HUDEP-2 (cell line): ENCODE measurements at regions not wholly inside any gene's neighbourhood (a gene's known extent, or its start where the extent isn't known, plus 50 kb on each side); places are given as distances from the start of the nearest gene placed in this dataset.
"Not testable (repeated sequence)": the region's sequence is repeated elsewhere in the genome, so short reads cannot be mapped to it uniquely, and the experiment has no call there.

Experiments used
- DNase-seq, 76 experiments: peaks; one replicate each; lab custom pipeline; 2025; ENCODE audit not compliant: unreplicated experiment in 76 of 76; lab: John Stamatoyannopoulos, UW

DNA sequence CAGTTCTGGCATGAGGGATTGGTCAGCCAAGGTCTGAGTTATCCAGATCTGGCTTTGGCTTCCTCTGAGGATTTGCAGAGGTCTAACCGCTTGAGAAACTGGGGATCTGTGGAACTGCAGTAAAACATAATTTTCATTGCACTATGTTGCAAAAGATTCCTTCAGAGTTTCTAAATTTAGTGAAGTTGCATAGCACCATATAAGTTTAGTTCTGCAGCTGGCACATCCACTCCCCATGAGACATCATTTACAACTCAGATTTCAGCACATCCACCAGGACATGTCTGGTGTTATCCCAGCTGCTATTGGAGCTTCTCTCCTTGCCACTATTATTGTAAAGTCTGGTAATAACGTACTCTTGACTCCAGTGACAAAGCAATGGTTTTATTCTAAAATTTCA, 181.5 kb downstream of the CWF19L2 start:
- no peak for DNase-seq

GRCh38 chr11:107275632-107276031, 182.0 kb downstream of the CWF19L2 start:
- DNase-seq, result no peak

DNA sequence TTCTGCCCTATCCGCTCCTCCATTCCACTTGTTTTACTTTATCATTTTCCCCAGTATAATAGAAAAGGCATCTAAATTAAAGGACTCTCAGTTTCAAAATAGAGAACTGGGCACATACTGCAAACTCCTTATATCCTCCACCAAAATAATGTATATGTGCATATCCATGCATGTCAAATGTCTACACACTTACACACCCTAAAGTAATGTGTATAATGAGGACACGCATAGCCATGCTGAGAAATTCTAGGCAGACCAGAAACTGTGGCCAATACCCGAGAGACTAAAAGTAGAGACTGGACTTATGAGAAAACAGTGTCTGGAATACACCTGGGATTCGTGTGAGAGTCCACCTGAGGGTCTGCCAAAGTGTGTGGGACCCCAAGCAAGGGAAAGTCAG, 183.5 kb downstream of the CWF19L2 start:
- no peak for DNase-seq

DNA sequence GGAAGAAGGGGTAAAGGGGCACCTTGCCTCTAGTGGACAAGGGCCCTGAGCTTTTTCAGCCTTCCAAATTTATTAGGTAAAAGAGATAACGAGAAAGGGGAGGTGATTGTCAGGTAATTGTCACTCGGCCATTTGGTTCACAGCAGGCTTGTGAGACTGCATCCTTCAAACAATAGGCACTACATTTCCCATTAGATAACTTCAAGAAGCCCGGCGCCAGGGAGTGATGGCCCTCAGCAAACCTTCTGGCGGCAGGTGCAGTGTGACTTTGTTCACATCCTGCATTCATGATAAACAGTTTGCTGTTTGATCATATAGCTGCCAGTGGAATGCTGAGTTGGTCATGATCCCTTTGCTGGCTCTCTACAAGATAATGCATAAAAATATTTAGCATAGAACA, 185.1 kb downstream of the CWF19L2 start:
- no peak for DNase-seq

DNA sequence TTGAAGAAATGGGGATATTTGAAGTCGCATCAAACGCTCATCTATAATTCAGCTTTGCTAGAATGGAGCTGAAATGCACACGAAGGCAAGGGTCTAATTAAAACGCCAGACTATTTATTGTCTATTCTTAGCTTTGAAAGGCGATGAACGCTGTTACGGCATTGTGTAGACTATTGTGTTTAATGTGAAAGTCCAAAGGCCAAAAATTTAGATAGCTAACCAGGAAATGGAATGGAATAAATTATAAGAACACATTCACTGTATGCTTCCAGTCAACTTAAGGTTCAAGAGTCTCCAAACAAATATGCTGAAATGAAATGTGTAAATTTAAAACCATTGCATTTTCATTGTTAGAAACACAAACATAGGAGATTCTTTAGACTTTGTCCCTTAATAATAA, 186.2 kb downstream of the CWF19L2 start:
- no peak for DNase-seq

- no peak for DNase-seq
These were observed 188.6 kb downstream of the CWF19L2 start for GRCh38 chr11:107268977-107269376.

- no peak for DNase-seq
These were observed 191.2 kb downstream of the CWF19L2 start for GRCh38 chr11:107266455-107266854.

DNA sequence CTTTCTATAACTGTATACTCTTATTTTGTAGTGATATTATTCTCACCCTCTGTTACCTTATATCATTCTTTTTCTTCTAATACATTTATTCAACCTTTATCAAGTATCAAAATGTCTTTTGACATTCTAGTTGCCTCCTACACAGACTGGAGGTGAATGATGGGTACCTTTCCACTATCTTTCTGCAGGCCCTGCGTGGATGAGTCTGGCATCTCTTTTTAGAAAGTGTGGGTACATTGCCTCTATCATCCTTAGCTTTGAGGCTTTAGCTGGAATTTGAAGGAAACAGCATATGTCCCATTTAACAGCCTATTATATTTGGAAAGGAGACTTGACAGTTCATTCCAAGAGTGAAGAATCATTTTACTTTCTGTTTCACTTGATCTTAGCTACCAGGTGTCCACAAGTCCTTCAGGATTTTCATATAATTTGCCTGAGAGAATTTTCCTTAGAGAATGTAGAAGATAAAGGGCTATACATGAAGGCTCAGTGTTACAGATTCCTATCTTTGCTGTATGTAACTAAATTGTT, 192.0 kb downstream of the CWF19L2 start:
- DNase-seq, result no peak

DNA sequence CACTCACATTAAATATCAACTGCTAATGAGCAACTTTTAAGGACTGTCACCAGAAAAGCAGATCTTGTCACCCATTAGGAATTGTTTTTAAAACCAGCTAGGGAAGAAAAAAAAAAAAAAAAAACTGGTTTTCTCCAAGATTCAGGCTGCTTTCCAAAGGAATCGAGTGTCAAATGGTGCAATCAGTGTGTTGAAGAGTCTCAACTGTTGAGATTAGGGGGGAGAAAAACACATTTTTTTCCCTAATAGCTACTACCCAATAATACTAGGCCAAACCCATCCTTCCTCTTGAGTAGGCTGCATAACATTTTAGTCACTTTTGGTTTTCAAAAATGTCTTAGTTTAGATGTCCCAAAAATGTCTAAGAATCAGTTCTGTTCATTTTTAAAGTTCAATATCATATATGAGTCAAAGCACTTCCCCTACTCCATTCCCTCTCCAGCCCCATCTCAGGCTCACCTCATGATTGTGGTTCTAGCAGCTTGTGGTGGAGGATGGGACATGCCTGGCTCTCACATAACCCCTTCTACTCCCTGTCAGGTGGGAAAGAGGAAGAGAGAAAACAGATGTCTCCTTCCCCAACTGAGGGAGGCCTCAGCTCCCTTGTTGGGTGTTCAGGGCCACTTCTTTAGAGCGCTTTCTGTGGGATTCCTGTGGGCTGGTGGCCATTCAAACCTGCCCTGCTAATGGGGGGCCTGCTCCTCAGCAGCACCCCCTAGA, 193.6 kb downstream of the CWF19L2 start:
- no peak for DNase-seq

DNA sequence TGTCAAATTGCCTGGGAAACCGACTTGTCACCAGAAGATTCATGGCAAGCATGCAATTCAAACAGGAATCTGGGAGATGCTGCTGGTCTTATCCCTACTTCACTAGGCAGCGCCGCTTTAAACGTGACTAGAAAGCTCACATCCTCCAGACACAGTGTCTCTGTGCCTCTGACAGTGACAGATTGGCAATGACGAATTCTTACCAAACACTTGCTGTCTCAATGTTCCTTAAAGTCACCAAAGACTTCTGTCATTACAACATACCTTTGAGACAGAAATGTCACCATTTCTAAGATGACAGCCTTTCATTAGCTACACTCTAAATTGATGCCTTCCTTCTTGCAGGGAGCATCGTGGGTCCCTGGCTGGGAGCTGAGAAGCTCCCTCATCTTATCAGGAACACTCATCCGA, 197.8 kb downstream of the CWF19L2 start:
- no peak for DNase-seq

DNA sequence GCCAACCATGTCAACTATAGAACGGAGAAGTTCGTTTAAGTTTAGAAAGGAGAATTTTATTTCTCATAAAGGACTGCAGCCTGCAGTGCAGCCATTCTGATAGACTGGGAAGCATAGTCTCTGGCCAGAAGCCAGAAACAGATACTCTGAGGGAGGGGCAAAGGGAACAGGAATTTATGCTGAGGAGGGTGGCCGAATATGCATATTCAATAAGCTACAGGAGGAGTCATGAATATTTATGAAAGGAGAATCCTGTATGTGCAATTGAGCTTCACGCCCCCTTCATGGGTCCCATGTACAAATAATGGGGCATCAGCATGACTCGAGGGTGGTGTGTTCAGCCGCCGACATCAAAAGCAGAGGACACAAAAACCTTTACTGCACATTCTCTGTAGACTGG, 199.9 kb downstream of the CWF19L2 start:
- no peak for DNase-seq

- not testable (repeated sequence) for DNase-seq
These were observed 204.0 kb downstream of the CWF19L2 start for GRCh38 chr11:107253661-107254060.

GRCh38 chr11:107252429-107253161, 205.0 kb downstream of the CWF19L2 start:
- no peak for DNase-seq

DNA sequence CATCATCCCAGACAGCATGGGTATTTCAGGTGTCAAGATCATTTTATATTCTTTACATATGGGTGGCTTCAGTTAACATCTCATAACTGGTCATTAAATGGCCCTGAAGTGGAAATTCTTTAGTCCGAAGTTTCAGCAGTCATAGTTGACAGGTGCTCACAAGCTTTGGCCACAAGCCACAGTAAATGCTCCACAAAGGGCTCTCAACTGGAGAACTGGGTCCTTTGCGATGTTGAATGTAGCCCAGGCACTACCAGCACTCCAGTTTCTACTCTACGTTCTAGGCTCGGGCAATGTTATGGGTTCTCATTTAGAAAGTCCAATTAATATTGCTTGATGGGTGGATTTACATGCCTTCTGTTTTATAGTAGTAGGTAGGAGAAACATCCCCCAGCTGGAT, 206.3 kb downstream of the CWF19L2 start:
- DNase-seq, result no peak

- DNase-seq, result no peak
These were observed 207.6 kb downstream of the CWF19L2 start for GRCh38 chr11:107250017-107250416.

GRCh38 chr11:107249054-107249453, 208.6 kb downstream of the CWF19L2 start:
- no peak for DNase-seq

GRCh38 chr11:107247167-107247861, 210.3 kb downstream of the CWF19L2 start:
- no peak for DNase-seq

DNA sequence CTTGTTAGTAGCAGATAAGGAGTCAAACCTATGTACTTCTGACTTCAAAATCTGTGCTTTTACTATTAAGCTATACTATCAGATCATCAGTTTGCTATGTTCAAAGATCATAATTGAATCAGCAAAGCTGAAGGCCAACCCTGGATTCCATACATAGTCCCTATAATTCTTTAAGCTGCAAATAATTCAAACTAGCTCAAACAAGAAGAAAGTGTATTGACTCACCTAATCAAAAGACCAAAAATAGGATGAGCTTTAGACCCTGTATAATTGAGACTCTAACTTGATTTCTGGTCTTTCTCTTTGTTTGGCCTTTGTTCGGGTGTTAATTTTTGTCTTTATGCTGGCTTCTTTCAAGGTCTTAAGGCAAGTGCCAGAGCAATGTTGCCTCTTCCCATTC, 213.7 kb downstream of the CWF19L2 start:
- no peak for DNase-seq

DNA sequence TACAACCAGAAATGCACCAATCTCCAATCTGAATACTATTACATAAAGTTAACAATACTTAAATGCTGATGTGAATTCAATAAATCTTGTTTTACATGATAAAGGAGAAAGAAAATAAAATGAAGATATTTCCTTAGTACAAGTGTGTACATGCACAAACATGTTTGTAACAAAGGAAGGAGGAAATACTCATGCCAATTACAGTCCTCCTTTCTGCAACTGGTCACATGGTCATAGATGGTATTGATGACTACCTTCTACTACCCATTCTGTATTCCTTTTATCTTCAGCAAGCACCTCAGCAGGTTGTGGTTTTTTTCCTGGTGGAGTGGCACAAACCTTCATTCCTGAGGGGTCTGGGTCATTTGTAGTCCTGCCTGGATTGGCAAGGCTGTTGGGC, 214.2 kb upstream of the GUCY1A2 start:
- DNase-seq, result no peak

- DNase-seq, result no peak
These were observed 206.6 kb upstream of the GUCY1A2 start for GRCh38 chr11:107224836-107225235.

GRCh38 chr11:107222916-107223460, 204.7 kb upstream of the GUCY1A2 start:
- no peak for DNase-seq
